Heart right ventricle (tissue), 16 donors: ENCODE measurements at regions not wholly inside any gene's neighbourhood (a gene's known extent, or its start where the extent isn't known, plus 50 kb on each side); places are given as distances from the start of the nearest gene placed in this dataset.

Experiments used
- ATAC-seq, 8 donors: fragments of 200-7000 bp; cut with Tn5 transposase; one replicate each; pipeline ENCODE4 v1.9.1; 2020; ENCODE audit warnings: mild to moderate bottlenecking in 8 of 8, moderate library complexity in 8 of 8, moderate number of reproducible peaks in 1 of 8
- DNase-seq, 2 donors: peaks; one replicate each; pipeline ENCODE4 v3.0.0-alpha.2; 2020
- H3K27ac ChIP-seq, 10 donors: fragments of 200-600 bp; sonication (generic) in 2 of 10; one replicate each; pipeline versions ENCODE4 v1.5.0 to v1.8.0; 2020 to 2022; ENCODE audit warnings: mild to moderate bottlenecking in 3 of 10
- H3K27me3 ChIP-seq, 7 donors: fragments of 200-600 bp; one replicate each; pipeline ENCODE4 v1.8.0; 2021 to 2022; ENCODE audit warnings: mild to moderate bottlenecking in 2 of 7
- H3K36me3 ChIP-seq, 9 donors: fragments of 200-600 bp; sonication (generic) in 1 of 9; one replicate each; pipeline versions ENCODE4 v1.5.0 to v1.8.0; 2020 to 2022; ENCODE audit warnings: mild to moderate bottlenecking in 2 of 9
- H3K4me1 ChIP-seq, 9 donors: fragments of 200-600 bp; sonication (generic) in 1 of 9; one replicate each; pipeline versions ENCODE4 v1.5.0 to v1.8.0; 2020 to 2022; ENCODE audit warnings: mild to moderate bottlenecking in 4 of 9
- H3K4me3 ChIP-seq, 10 donors: fragments of 200-600 bp; sonication (generic) in 2 of 10; one replicate each; pipeline versions ENCODE4 v1.5.0 to v1.8.0; 2020 to 2022; ENCODE audit warnings: mild to moderate bottlenecking in 7 of 10, moderate library complexity in 2 of 10
- H3K9me3 ChIP-seq, 11 donors: fragments of 200-600 bp in 10 of 11; sonication (generic) in 2 of 11; one replicate each; pipeline versions ENCODE4 v1.5.0 to v1.8.0; 2013 to 2022; ENCODE audit warnings: mild to moderate bottlenecking in 2 of 11, control low read depth in 1 of 11, moderate library complexity in 1 of 11
- CTCF ChIP-seq, 9 donors: fragments of 200-600 bp; sonication (generic) in 2 of 9; IDR thresholded peaks; one replicate each; pipeline versions ENCODE4 v1.5.0 to v1.8.0; 2021 to 2022; ENCODE audit warnings: antibody characterized with exemption in 9 of 9, mild to moderate bottlenecking in 5 of 9, moderate library complexity in 1 of 9
- WGBS, 2 donors: extraction: QIAGEN DNeasy Blood & Tissue Kit; methylation state at CpG; one replicate each; pipeline ENCODE4 v1.1.7; 2013; ENCODE audit warnings: inconsistent platforms in 1 of 2; 5-methylcytosine and 5-hydroxymethylcytosine counted together
- intact Hi-C, 10 donors: fragments of 100-400 bp; cut with DNase I; formaldehyde crosslinking; loops; one replicate each; pipeline versions ENCODE4 v1.11.1 to v1.14.2; 2022
- donor health status: Arrhythmogenic right ventricular cardiomyopathy.
- donor health status: ischemic (EF 13 %, LVEDD 7.1; RV severe dilation, severe dysfunction).
- donor health status: healthy with polysubstance abuse.
- donor health status: DM: no; HTN: yes; CAD: no.
- donor health status: DM: no; HTN: no; CAD: no.
- donor health status: ischemic (EF 25% LVEDD 6.9; RV normal size, moderate dysfunction).
- donor health status: ischemic (EF 25% LVEDD 5.7; RV mildly dilated, moderate dysfunction).
- donor health status: healthy.
- donor health status: DM: yes; HTN: yes; CAD: no.
- donor health status: Ischemic cardiomyopathy.
- donor health status: ischemic (EF 35%, LVEDD 5.7; RV mildly dilated, moderate dysfunction).
- donor health status: nonischemic (EF 11% LVEDD 7.7; RV severe dilation, severe dysfunction).
- donor health status: DM: yes; HTN: yes; CAD: no.
- donor health status: PGD.
- donor health status: ischemic (EF 29% LVEDD 5.4; RV normal size, mild dysfunction).
- donor health status: nonischemic (EF 23%, LVEDD 6.1; RV moderate dilation, normal function).

- no peak for ATAC-seq
- intact Hi-C loops = loop anchor here in 1 of 10 donors (5.0 kb wide), 1 partner anchor 943 kb away; no protein-coding TSS in a partner anchor
- WGBS, 2 donors = 67 to 72% methylated on average over 3 of the region's 3 CpGs
These were observed 178.5 kb downstream of the GPAM start for GRCh38 chr10:112005044-112005443.

GRCh38 chr10:112006407-112006806 lies 177.2 kb downstream of the GPAM start:
- no peak for DNase-seq
- no peak for ATAC-seq
- H3K4me3 ChIP-seq = no peak overlapping the region
- 76 to 99% methylated on average over 2 of the region's 2 CpGs for WGBS, 2 donors
- no peaks in the 10 kb centered on the region for H3K4me1 ChIP-seq
- intact Hi-C loops = loop anchor here in 1 of 10 donors (5.0 kb wide), 1 partner anchor 944 kb away; no protein-coding TSS in a partner anchor
- no peak overlapping the region for H3K27ac ChIP-seq
- H3K9me3 ChIP-seq = no peaks in the 10 kb centered on the region
- no peak for TF ChIP-seq CTCF (IDR thresholded peaks at IDR 0.05)
- no peaks in the 10 kb centered on the region for H3K36me3 ChIP-seq
- H3K27me3 ChIP-seq = peaks cover 0 to 8% (median 0%) of the 10 kb centered on the region in 7 donors

More at GRCh38 chr10:112005044-112005443, 178.5 kb downstream of the GPAM start:
- Histone ChIP-seq H3K4me1 (no peaks in the 10 kb centered on the region), H3K9me3 (no peaks in the 10 kb centered on the region), H3K27ac (no peak overlapping the region), H3K27me3 (peaks cover 0 to 8% (median 0%) of the 10 kb centered on the region in 7 donors), H3K36me3 (no peaks in the 10 kb centered on the region), H3K4me3 (no peak overlapping the region)
- DNase-seq = no peak
- no peak for TF ChIP-seq CTCF (IDR thresholded peaks at IDR 0.05)

- Histone ChIP-seq H3K9me3 (no peaks in the 10 kb centered on the region), H3K36me3 (no peaks in the 10 kb centered on the region), H3K27me3 (peaks cover 0 to 8% (median 0%) of the 10 kb centered on the region in 7 donors), H3K4me3 (no peak overlapping the region), H3K4me1 (no peaks in the 10 kb centered on the region), H3K27ac (no peak overlapping the region)
- WGBS, 2 donors = 65 to 66% methylated on average over 7 of the region's 7 CpGs
- TF ChIP-seq CTCF (IDR thresholded peaks at IDR 0.05) = no peak
- intact Hi-C loops = loop anchor here in 1 of 10 donors (5.0 kb wide), 1 partner anchor 945 kb away; no protein-coding TSS in a partner anchor
- ATAC-seq (no peak), DNase-seq (no peak)
These were observed 176.7 kb downstream of the GPAM start for GRCh38 chr10:112006831-112007230.

DNA sequence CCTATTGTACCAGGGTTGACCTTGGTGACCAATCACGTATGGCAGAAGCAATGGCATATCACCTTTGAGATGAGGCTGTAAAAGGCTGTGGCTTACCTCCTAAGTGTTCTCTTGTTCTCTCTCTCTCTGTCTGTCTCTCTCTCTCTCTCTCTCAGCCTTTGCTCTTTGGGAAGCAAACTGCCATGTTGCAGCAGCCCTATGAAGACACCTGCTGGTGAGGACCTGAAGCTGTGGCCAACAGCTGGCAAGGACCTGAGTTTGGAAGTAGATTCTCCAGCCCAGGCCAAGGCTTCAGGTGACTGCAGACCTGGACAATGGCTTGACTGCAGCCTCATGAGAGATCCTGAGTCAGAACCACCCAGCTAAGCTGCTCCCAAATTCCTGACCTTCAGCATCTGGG lies 161.4 kb downstream of the GPAM start:
- no peak for TF ChIP-seq CTCF (IDR thresholded peaks at IDR 0.05)
- DNase-seq (no peak), ATAC-seq (no peak)
- Histone ChIP-seq H3K36me3 (no peaks in the 10 kb centered on the region), H3K27ac (no peak overlapping the region), H3K27me3 (no peaks in the 10 kb centered on the region), H3K4me3 (no peak overlapping the region), H3K9me3 (peaks cover 0 to 6% (median 0%) of the 10 kb centered on the region in 11 donors), H3K4me1 (no peaks in the 10 kb centered on the region)
- intact Hi-C loops = no loop called here
- 50 to 57% methylated on average over 1 of the region's 1 CpG for WGBS, 2 donors
